DND-41 (cell line): ENCODE measurements at regions not wholly inside any gene's neighbourhood (a gene's known extent, or its start where the extent isn't known, plus 50 kb on each side); places are given as distances from the start of the nearest gene placed in this dataset.

Source experiments
- ATAC-seq: fragments of 200-7000 bp; cut with Tn5 transposase; 3 replicates; pipeline ENCODE4 v1.9.1; 2021; ENCODE audit warnings: low read depth; ENCODE audit not compliant: insufficient read depth
- DNase-seq: peaks from one replicate; pipeline ENCODE4 v3.0.0-alpha.2; 2020
- H2AFZ ChIP-seq: 2 replicates; pipeline ENCODE4 v1.6.0; 2012; ENCODE audit warnings: low read depth, low read length
- H3K27ac ChIP-seq: 2 replicates; pipeline ENCODE4 v1.5.1; 2012; ENCODE audit warnings: low read length, inconsistent platforms
- H3K27me3 ChIP-seq: fragments of 200-600 bp; sonication (generic); 2 replicates; pipeline ENCODE4 v1.6.0; 2012; ENCODE audit warnings: low read length, mild to moderate bottlenecking, inconsistent platforms; ENCODE audit not compliant: insufficient read depth, poor library complexity
- H3K36me3 ChIP-seq: 2 replicates; pipeline ENCODE4 v1.5.1; 2012; ENCODE audit warnings: low read length, inconsistent platforms; ENCODE audit not compliant: insufficient read depth
- H3K4me1 ChIP-seq: 2 replicates; pipeline ENCODE4 v1.5.1; 2012; ENCODE audit warnings: mild to moderate bottlenecking, low read length; ENCODE audit not compliant: insufficient read depth
- H3K4me2 ChIP-seq: 2 replicates; pipeline ENCODE4 v1.6.0; 2012; ENCODE audit warnings: mild to moderate bottlenecking, moderate library complexity, low read length, inconsistent platforms; ENCODE audit not compliant: insufficient read depth
- H3K4me3 ChIP-seq, 2 experiments: fragments of 200-600 bp in 1 of 2; shearing (Covaris generic) in 1 of 2; 2 replicates each; pipeline ENCODE4 v1.5.1; 2012 to 2016; ENCODE audit warnings: inconsistent platforms in 2 of 2, low read length in 2 of 2, mild to moderate bottlenecking in 2 of 2, low read depth in 1 of 2, moderate library complexity in 1 of 2
- H3K79me2 ChIP-seq: 2 replicates; pipeline ENCODE4 v1.6.0; 2012; ENCODE audit warnings: low read length, inconsistent platforms; ENCODE audit not compliant: insufficient read depth
- H3K9ac ChIP-seq: 2 replicates; pipeline ENCODE4 v1.6.0; 2012; ENCODE audit warnings: low read depth, mild to moderate bottlenecking, inconsistent platforms, low read length, moderate library complexity
- H3K9me3 ChIP-seq: 2 replicates; pipeline ENCODE4 v1.5.1; 2012; ENCODE audit warnings: low read length, moderate library complexity, mild to moderate bottlenecking, inconsistent platforms; ENCODE audit not compliant: insufficient read depth, severe bottlenecking
- H4K20me1 ChIP-seq: 2 replicates; pipeline ENCODE4 v1.6.0; 2012; ENCODE audit warnings: low read length; ENCODE audit not compliant: insufficient read depth
- EZH2 ChIP-seq: IDR thresholded peaks from 3 replicates; pipeline ENCODE4 v1.6.1; 2012; ENCODE audit warnings: borderline replicate concordance, low read depth, mild to moderate bottlenecking, moderate library complexity, low read length, inconsistent platforms; ENCODE audit not compliant: severe bottlenecking
- TF ChIP-seq, protein P1 (sequence below): IDR thresholded peaks from 2 replicates; pipeline ENCODE4 v1.5.1; 2012; ENCODE audit warnings: borderline replicate concordance, low read length, moderate library complexity, mild to moderate bottlenecking; ENCODE audit not compliant: poor library complexity, severe bottlenecking; ENCODE audit errors: extremely low read depth

DNA sequence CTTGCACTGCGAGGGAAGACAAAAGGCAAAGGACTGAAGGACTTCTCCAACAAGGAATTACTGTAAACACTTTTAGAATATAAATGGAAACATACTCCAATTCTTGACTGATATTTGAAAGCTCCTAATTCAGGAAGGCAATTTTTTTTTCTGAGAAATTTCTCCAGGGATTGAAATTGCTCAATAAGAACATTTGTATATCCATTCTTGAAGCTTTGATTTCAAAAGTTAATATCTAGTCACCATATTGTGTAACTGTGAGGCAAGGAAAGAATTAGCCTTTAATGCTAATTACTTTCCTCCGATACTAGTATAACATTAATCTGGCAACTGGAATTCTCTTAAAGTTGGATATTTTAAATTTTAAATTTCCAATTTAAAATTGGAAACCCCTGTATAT, 188.4 kb upstream of the COL1A2 start:
- Histone ChIP-seq H3K4me2 (no peak overlapping the region), H3K4me3 (no peak overlapping the region), H4K20me1 (no peaks in the 10 kb centered on the region), H3K9ac (no peak overlapping the region), H3K27me3 (no peaks in the 10 kb centered on the region), H3K36me3 (no peaks in the 10 kb centered on the region), H2AFZ (no peak overlapping the region), H3K9me3 (no peaks in the 10 kb centered on the region), H3K79me2 (no peaks in the 10 kb centered on the region), H3K27ac (no peak overlapping the region), H3K4me1 (no peaks in the 10 kb centered on the region)
- no peak for TF ChIP-seq EZH2
- TF ChIP-seq, protein P1, sequence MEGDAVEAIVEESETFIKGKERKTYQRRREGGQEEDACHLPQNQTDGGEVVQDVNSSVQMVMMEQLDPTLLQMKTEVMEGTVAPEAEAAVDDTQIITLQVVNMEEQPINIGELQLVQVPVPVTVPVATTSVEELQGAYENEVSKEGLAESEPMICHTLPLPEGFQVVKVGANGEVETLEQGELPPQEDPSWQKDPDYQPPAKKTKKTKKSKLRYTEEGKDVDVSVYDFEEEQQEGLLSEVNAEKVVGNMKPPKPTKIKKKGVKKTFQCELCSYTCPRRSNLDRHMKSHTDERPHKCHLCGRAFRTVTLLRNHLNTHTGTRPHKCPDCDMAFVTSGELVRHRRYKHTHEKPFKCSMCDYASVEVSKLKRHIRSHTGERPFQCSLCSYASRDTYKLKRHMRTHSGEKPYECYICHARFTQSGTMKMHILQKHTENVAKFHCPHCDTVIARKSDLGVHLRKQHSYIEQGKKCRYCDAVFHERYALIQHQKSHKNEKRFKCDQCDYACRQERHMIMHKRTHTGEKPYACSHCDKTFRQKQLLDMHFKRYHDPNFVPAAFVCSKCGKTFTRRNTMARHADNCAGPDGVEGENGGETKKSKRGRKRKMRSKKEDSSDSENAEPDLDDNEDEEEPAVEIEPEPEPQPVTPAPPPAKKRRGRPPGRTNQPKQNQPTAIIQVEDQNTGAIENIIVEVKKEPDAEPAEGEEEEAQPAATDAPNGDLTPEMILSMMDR, result no peak
- no peak for DNase-seq
- ATAC-seq, result no peak

DNA sequence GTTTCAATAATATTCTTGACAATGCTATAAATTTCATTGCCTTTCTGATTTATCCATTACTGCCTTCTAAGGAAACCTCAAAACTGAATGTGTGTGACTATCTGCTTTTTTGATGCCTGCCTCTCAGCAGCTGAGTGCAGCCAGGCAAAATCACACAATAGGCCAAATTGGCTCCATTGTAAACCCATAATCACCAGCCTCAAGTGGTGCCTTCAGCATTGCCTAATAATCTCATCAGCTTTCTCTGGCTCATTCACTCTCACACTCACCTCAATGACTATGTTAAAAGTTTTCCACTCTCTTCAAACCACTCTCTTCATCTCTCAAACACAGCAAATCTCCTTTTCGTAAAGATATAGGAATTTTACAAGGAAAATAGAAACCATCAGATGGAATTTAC, 182.5 kb upstream of the COL1A2 start:
- H3K27ac ChIP-seq, result no peak overlapping the region
- H3K4me3 ChIP-seq, result no peak overlapping the region
- H3K27me3 ChIP-seq, result peaks cover 5% of the 10 kb centered on the region
- no peak overlapping the region for H2AFZ ChIP-seq
- no peak for TF ChIP-seq EZH2
- TF ChIP-seq, protein P1, result no peak
- no peaks in the 10 kb centered on the region for H3K79me2 ChIP-seq
- H3K4me2 ChIP-seq, result no peak overlapping the region
- H3K4me1 ChIP-seq, result no peaks in the 10 kb centered on the region
- H3K9ac ChIP-seq, result no peak overlapping the region
- no peak for DNase-seq
- no peak for ATAC-seq
- H4K20me1 ChIP-seq, result no peaks in the 10 kb centered on the region
- no peaks in the 10 kb centered on the region for H3K36me3 ChIP-seq
- H3K9me3 ChIP-seq, result no peaks in the 10 kb centered on the region

DNA sequence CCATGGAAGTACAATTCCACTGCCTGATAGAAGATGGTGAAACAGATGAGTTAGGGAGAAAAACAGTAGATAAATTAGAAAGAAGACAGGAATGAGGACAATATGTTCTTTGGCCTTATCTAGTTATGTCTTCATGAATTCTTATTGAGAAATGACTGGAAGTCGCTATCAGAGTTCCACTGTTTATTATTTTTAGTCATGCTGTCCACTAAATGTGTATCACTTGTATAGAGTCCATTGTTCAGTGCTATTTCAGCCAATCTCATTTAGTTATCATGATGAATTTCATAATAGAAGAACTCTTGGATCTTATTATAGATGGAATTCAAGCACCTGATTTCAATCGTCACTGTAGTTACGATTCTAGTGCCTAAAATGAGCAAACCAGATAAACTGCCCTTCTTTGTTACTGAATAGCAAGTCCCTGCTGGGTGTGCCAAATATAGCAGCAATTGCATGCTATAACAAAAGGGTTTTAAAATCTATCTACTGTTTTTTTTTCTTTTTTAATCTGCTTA, 177.7 kb upstream of the COL1A2 start:
- Histone ChIP-seq H4K20me1 (no peaks in the 10 kb centered on the region), H2AFZ (no peak overlapping the region), H3K27ac (no peak overlapping the region), H3K9me3 (no peaks in the 10 kb centered on the region), H3K9ac (no peak overlapping the region), H3K79me2 (no peaks in the 10 kb centered on the region), H3K27me3 (peaks cover 6% of the 10 kb centered on the region), H3K4me2 (no peak overlapping the region), H3K4me1 (no peaks in the 10 kb centered on the region), H3K36me3 (no peaks in the 10 kb centered on the region), H3K4me3 (no peak overlapping the region)
- no peak for TF ChIP-seq EZH2
- TF ChIP-seq, protein P1, result no peak
- ATAC-seq (no peak), DNase-seq (no peak)

DNA sequence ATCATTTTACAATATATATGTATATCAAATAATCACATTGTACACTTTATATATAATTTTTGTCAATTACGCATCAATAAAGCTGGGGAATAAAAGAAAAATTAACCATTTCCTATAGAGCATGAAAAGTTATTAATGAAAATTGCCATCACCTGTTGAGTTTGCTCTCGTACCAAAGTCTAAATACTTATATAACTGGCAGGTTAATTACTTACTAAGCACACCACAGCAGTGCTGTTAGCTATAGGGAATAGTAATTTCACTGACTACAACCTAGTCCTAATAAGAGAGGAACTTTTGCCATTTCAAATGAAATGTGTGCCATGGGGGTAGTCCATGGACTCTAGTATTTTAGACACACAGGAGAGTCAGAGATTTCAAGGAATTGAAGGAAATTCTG, 176.9 kb upstream of the COL1A2 start:
- Histone ChIP-seq H3K79me2 (no peaks in the 10 kb centered on the region), H3K36me3 (no peaks in the 10 kb centered on the region), H3K4me2 (no peak overlapping the region), H3K9ac (no peak overlapping the region), H3K27me3 (peaks cover 6% of the 10 kb centered on the region), H4K20me1 (no peaks in the 10 kb centered on the region), H3K4me3 (no peak overlapping the region), H2AFZ (no peak overlapping the region), H3K4me1 (no peaks in the 10 kb centered on the region), H3K27ac (no peak overlapping the region), H3K9me3 (no peaks in the 10 kb centered on the region)
- TF ChIP-seq, protein P1, result no peak
- no peak for TF ChIP-seq EZH2
- DNase-seq (no peak), ATAC-seq (no peak)
